IMR-90 (cell line): ENCODE measurements at regions not wholly inside any gene's neighbourhood (a gene's known extent, or its start where the extent isn't known, plus 50 kb on each side); places are given as distances from the start of the nearest gene placed in this dataset.

ENCODE experiments used
- ATAC-seq: fragments of 200-7000 bp; cut with Tn5 transposase; 2 replicates; pipeline ENCODE4 v1.9.1; 2020; ENCODE audit warnings: low read depth, mild to moderate bottlenecking, moderate library complexity
- BruUV-seq: library from RNA; stranded (reverse); fragments of 400-500 nt; replicated peaks from 2 replicates; lab custom pipeline; 2021; lab: Mats Ljungman, UMichigan
- CTCF ChIA-PET: fragments of 300-600 bp; formaldehyde crosslinking; extraction: SDS; loops from one replicate; lab custom pipeline; 2021; ENCODE audit warnings: antibody characterized with exemption; lab: Yijun Ruan, JAX
- POLR2A ChIA-PET: fragments of 300-600 bp; sonication (Branson Sonifier 250); formaldehyde crosslinking; loops from one replicate; lab custom pipeline; 2022; ENCODE audit warnings: antibody characterized with exemption; ENCODE audit not compliant: unreplicated experiment; lab: Charles Lee
- DNase-seq: peaks from one replicate; pipeline ENCODE4 v3.0.0; 2013
- H2AFZ ChIP-seq: replicated peaks from 2 replicates; pipeline ENCODE3; 2013; ENCODE audit warnings: low read length, mild to moderate bottlenecking; ENCODE audit not compliant: poor library complexity
- H2AK5ac ChIP-seq: 2 replicates; pipeline ENCODE4 v1.6.1; 2013; ENCODE audit warnings: low read depth, low read length, inconsistent platforms
- H2AK9ac ChIP-seq: replicated peaks from 2 replicates; pipeline ENCODE3; 2013; ENCODE audit warnings: mild to moderate bottlenecking, low read depth, low read length, moderate library complexity; ENCODE audit not compliant: poor library complexity
- H2BK120ac ChIP-seq: 2 replicates; pipeline ENCODE4 v1.6.1; 2013; ENCODE audit warnings: low read depth, low read length, inconsistent platforms
- H2BK15ac ChIP-seq: 3 replicates; pipeline ENCODE4 v1.6.1; 2013; ENCODE audit warnings: low read depth, low read length, inconsistent platforms
- H2BK20ac ChIP-seq: 2 replicates; pipeline ENCODE4 v1.6.1; 2013; ENCODE audit warnings: low read depth, mild to moderate bottlenecking, inconsistent platforms, low read length, moderate library complexity
- H2BK5ac ChIP-seq: 2 replicates; pipeline ENCODE4 v1.6.1; 2013; ENCODE audit warnings: mild to moderate bottlenecking, low read depth, low read length, inconsistent platforms; ENCODE audit not compliant: poor library complexity, severe bottlenecking
- H3K14ac ChIP-seq: replicated peaks from 2 replicates; pipeline ENCODE4 v1.6.1; 2013; ENCODE audit warnings: low read depth, low read length, inconsistent platforms
- H3K18ac ChIP-seq: 2 replicates; pipeline ENCODE4 v1.6.1; 2013; ENCODE audit warnings: low read depth, low read length, control low read depth
- H3K23ac ChIP-seq: 2 replicates; pipeline ENCODE4 v1.6.1; 2013; ENCODE audit warnings: low read depth, low read length, inconsistent platforms
- H3K27ac ChIP-seq: 2 replicates; pipeline ENCODE4 v1.5.1; 2013; ENCODE audit warnings: mild to moderate bottlenecking, control low read depth, low read length; ENCODE audit not compliant: insufficient read depth
- H3K27me3 ChIP-seq: 2 replicates; pipeline ENCODE4 v1.6.1; 2013; ENCODE audit warnings: low read length; ENCODE audit not compliant: control insufficient read depth, insufficient read depth
- H3K36me3 ChIP-seq: 2 replicates; pipeline ENCODE4 v1.6.1; 2013; ENCODE audit warnings: low read length, mixed read lengths; ENCODE audit not compliant: control insufficient read depth, insufficient read depth
- H3K4ac ChIP-seq: 2 replicates; pipeline ENCODE4 v1.6.1; 2013; ENCODE audit warnings: low read depth, low read length, inconsistent platforms
- H3K4me1 ChIP-seq: 2 replicates; pipeline ENCODE4 v1.6.1; 2013; ENCODE audit warnings: low read length, mixed read lengths; ENCODE audit not compliant: control insufficient read depth, insufficient read depth
- H3K4me2 ChIP-seq: 2 replicates; pipeline ENCODE4 v1.6.1; 2013; ENCODE audit warnings: low read depth, mild to moderate bottlenecking, control low read depth, low read length, moderate library complexity
- H3K4me3 ChIP-seq: 2 replicates; pipeline ENCODE4 v1.5.1; 2013; ENCODE audit warnings: low read depth, mild to moderate bottlenecking, control low read depth, low read length, moderate library complexity; ENCODE audit not compliant: insufficient read depth
- H3K56ac ChIP-seq: 2 replicates; pipeline ENCODE4 v1.6.1; 2013; ENCODE audit warnings: low read length, inconsistent platforms; ENCODE audit not compliant: insufficient read depth; ENCODE audit errors: extremely low read depth
- H3K79me1 ChIP-seq, 2 experiments: 2 replicates each; pipeline ENCODE4 v1.6.1; 2013; ENCODE audit warnings: low read length in 2 of 2, inconsistent platforms in 1 of 2, low read depth in 1 of 2
- H3K9ac ChIP-seq: 2 replicates; pipeline ENCODE4 v1.6.1; 2013; ENCODE audit warnings: low read depth, low read length, control low read depth
- H3K9me1 ChIP-seq: 2 replicates; pipeline ENCODE4 v1.6.1; 2013; ENCODE audit warnings: low read length, inconsistent platforms; ENCODE audit not compliant: insufficient read depth
- H3K9me3 ChIP-seq: 2 replicates; pipeline ENCODE4 v1.6.1; 2013; ENCODE audit warnings: low read length; ENCODE audit not compliant: control insufficient read depth, insufficient read depth
- H4K20me1 ChIP-seq: 2 replicates; pipeline ENCODE4 v1.6.1; 2013; ENCODE audit warnings: low read length, inconsistent platforms; ENCODE audit not compliant: insufficient read depth
- H4K5ac ChIP-seq: 2 replicates; pipeline ENCODE4 v1.6.1; 2013; ENCODE audit warnings: mild to moderate bottlenecking, low read depth, low read length, control low read depth
- H4K8ac ChIP-seq, 2 experiments: 2 replicates each; pipeline ENCODE4 v1.6.1; 2013; ENCODE audit warnings: low read depth in 2 of 2, low read length in 2 of 2, control low read depth in 1 of 2, inconsistent platforms in 1 of 2
- H4K91ac ChIP-seq: 2 replicates; pipeline ENCODE4 v1.6.1; 2013; ENCODE audit warnings: low read depth, low read length, inconsistent platforms; ENCODE audit not compliant: insufficient read depth
- CHD1 ChIP-seq: IDR thresholded peaks from 2 replicates; pipeline ENCODE4 v1.6.1; 2012; ENCODE audit warnings: low read depth, low read length, improper control_type of control experiment
- MAFK ChIP-seq: IDR thresholded peaks from 2 replicates; pipeline ENCODE4 v1.6.1; 2012; ENCODE audit warnings: low read depth, low read length, improper control_type of control experiment
- RAD21 ChIP-seq: IDR thresholded peaks from 2 replicates; pipeline ENCODE4 v1.6.1; 2012; ENCODE audit warnings: low read length, improper control_type of control experiment
- RFX5 ChIP-seq: IDR thresholded peaks from 2 replicates; pipeline ENCODE4 v1.8.0; 2012; ENCODE audit warnings: low read depth, mild to moderate bottlenecking, low read length, moderate library complexity
- WGBS, 2 experiments: methylation state at CpG; one replicate each; pipeline versions ENCODE4 v1.1.5 to v1.1.7; 2013; ENCODE audit warnings: missing lambda C conversion rate in 2 of 2; ENCODE audit not compliant: insufficient read length in 1 of 2; ENCODE audit errors: extremely low coverage in 2 of 2; 5-methylcytosine and 5-hydroxymethylcytosine counted together
- dilution Hi-C: fragments of 300-500 bp; cut with HindIII; formaldehyde crosslinking; loops from one replicate; pipeline ENCODE4 v1.14.3; 2018; ENCODE audit warnings: low sequenced_read_pairs; ENCODE audit not compliant: unreplicated experiment
- in situ Hi-C: fragments of 300-500 bp; cut with MboI; formaldehyde crosslinking; loops from 3 replicates; pipeline ENCODE4 v1.14.3; 2019; ENCODE audit warnings: low sequenced_read_pairs, inconsistent platforms, mixed read lengths
- intact Hi-C: fragments of 100-400 bp; cut with micrococcal nuclease; formaldehyde crosslinking; loops from 2 replicates; pipeline ENCODE4 v1.10.0; 2022
- TF ChIP-seq, protein P1 (sequence below): fragments of 150-350 bp; IDR thresholded peaks from 2 replicates; pipeline ENCODE4 v1.6.1; 2017; ENCODE audit warnings: mild to moderate bottlenecking, antibody characterized with exemption, low read length, low read depth

DNA sequence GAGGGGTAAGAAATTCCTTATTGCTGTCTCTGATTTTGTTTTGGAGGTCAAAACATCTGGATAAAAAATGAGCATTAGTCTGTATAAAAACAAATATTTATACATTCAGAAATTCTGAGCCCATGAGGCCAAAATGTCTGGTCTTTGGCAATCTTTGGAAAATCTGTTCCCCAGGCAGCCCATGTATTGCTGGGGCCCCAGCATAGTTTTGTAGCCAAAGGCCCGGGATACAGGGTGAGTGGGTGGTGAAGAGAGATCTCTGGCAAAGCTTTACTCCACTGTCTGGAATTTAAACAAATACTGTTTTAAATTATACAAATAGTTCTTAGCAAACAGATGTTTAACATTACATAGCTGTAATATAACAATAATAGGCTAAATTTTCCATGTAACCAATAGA is 134.7 kb upstream of the GALNT17 start:
- dilution Hi-C loops = no loop called here

More for the DNA sequence above, 134.7 kb upstream of the GALNT17 start:
- H3K79me1 ChIP-seq = no peaks in the 10 kb centered on the region
- no peaks in the 10 kb centered on the region for H3K9me1 ChIP-seq
- no peak overlapping the region for H3K4me3 ChIP-seq
- no peak overlapping the region for H2AK5ac ChIP-seq
- H4K91ac ChIP-seq = no peak overlapping the region
- no peak overlapping the region for H3K23ac ChIP-seq
- H2AFZ ChIP-seq = no peak overlapping the region
- no peaks in the 10 kb centered on the region for H3K36me3 ChIP-seq
- H2BK120ac ChIP-seq = no peak overlapping the region
- H2BK20ac ChIP-seq = no peak overlapping the region
- no CpG with 5 or more reads among the region's 1 CpG for WGBS, 2 experiments
- H2BK15ac ChIP-seq = no peak overlapping the region
- BruUV-seq = no TSS peak
- H3K56ac ChIP-seq = no peak overlapping the region
- POLR2A ChIA-PET = no interaction called here
- no peaks in the 10 kb centered on the region for H3K4me1 ChIP-seq
- intact Hi-C loops = no loop called here
- no peak overlapping the region for H2BK5ac ChIP-seq
- no peak overlapping the region for H4K8ac ChIP-seq
- no peak overlapping the region for H4K5ac ChIP-seq
- no peaks in the 10 kb centered on the region for H4K20me1 ChIP-seq
- no peaks in the 10 kb centered on the region for H3K27me3 ChIP-seq
- in situ Hi-C loops = no loop called here
- H3K18ac ChIP-seq = no peak overlapping the region
- CTCF ChIA-PET = no interaction called here
- no peak overlapping the region for H3K4me2 ChIP-seq
- no peak overlapping the region for H3K9ac ChIP-seq
- H3K14ac ChIP-seq = no peak overlapping the region
- H3K4ac ChIP-seq = no peak overlapping the region
- no peak for TF ChIP-seq RAD21
- no peak for TF ChIP-seq CHD1
- TF ChIP-seq MAFK = no peak
- TF ChIP-seq, protein P1, sequence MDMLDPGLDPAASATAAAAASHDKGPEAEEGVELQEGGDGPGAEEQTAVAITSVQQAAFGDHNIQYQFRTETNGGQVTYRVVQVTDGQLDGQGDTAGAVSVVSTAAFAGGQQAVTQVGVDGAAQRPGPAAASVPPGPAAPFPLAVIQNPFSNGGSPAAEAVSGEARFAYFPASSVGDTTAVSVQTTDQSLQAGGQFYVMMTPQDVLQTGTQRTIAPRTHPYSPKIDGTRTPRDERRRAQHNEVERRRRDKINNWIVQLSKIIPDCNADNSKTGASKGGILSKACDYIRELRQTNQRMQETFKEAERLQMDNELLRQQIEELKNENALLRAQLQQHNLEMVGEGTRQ = no peak
- TF ChIP-seq RFX5 = no peak
- peaks cover 3% of the 10 kb centered on the region; the same call in 1 of the 2 replicates for H3K9me3 ChIP-seq
- ATAC-seq (no peak), DNase-seq (no peak)
- no peak overlapping the region for H2AK9ac ChIP-seq
- no peak overlapping the region for H3K27ac ChIP-seq
